GM19395 (cell line): ENCODE measurements at regions not wholly inside any gene's neighbourhood (a gene's known extent, or its start where the extent isn't known, plus 50 kb on each side); places are given as distances from the start of the nearest gene placed in this dataset.

Experiments
- ATAC-seq: cut with Tn5 transposase; IDR thresholded peaks from one replicate; pipeline ENCODE4 v1.9.1; 2021; ENCODE audit warnings: mild to moderate bottlenecking, moderate library complexity; ENCODE audit not compliant: unreplicated experiment

GRCh38 chr9:115913696-115914095 lies 239.9 kb upstream of the PAPPA start:
- no peak for ATAC-seq

GRCh38 chr9:115914291-115914690 lies 239.3 kb upstream of the PAPPA start:
- ATAC-seq: no peak

- no peak for ATAC-seq
Measured at GRCh38 chr9:115921301-115921700, 232.3 kb upstream of the PAPPA start.

GRCh38 chr9:115922444-115922843 lies 231.1 kb upstream of the PAPPA start:
- no peak for ATAC-seq

GRCh38 chr9:115923410-115923809 lies 230.2 kb upstream of the PAPPA start:
- no peak for ATAC-seq

- ATAC-seq: no peak
Measured at GRCh38 chr9:115923903-115924668, 229.5 kb upstream of the PAPPA start.

- ATAC-seq: no peak
Measured at GRCh38 chr9:115924669-115924987, 229.0 kb upstream of the PAPPA start.

- ATAC-seq: no peak
Measured at GRCh38 chr9:115925424-115925823, 228.2 kb upstream of the PAPPA start.

- no peak for ATAC-seq
Measured at GRCh38 chr9:115930472-115930871, 223.1 kb upstream of the PAPPA start.

GRCh38 chr9:115938479-115938878 lies 215.1 kb upstream of the PAPPA start:
- no peak for ATAC-seq

GRCh38 chr9:115939065-115939765 lies 214.4 kb upstream of the PAPPA start:
- no peak for ATAC-seq

- no peak for ATAC-seq
Measured at GRCh38 chr9:115941561-115942315, 211.9 kb upstream of the PAPPA start.

GRCh38 chr9:115943431-115944165 lies 210.0 kb upstream of the PAPPA start:
- ATAC-seq: no peak

GRCh38 chr9:115944166-115944948 lies 209.2 kb upstream of the PAPPA start:
- ATAC-seq: no peak

GRCh38 chr9:115945009-115945431 lies 208.6 kb upstream of the PAPPA start:
- no peak for ATAC-seq

GRCh38 chr9:115946530-115946929 lies 207.1 kb upstream of the PAPPA start:
- no peak for ATAC-seq

GRCh38 chr9:115951977-115952376 lies 201.6 kb upstream of the PAPPA start:
- ATAC-seq: no peak

- no peak for ATAC-seq
Measured at GRCh38 chr9:115952430-115953292, 200.9 kb upstream of the PAPPA start.

- ATAC-seq: no peak
Measured at GRCh38 chr9:115956371-115956770, 197.2 kb upstream of the PAPPA start.
